Endometrium (tissue), 2 donors: ENCODE measurements at regions not wholly inside any gene's neighbourhood (a gene's known extent, or its start where the extent isn't known, plus 50 kb on each side); places are given as distances from the start of the nearest gene placed in this dataset.
"Not testable (repeated sequence)": the region's sequence is repeated elsewhere in the genome, so short reads cannot be mapped to it uniquely, and the experiment has no call there.

Experiments used
- FAIRE-seq: peaks from 2 replicates; lab custom pipeline; 2012; peaks lifted over from hg19 to GRCh38; lab: Jason Lieb, UNC
- donor health status: control.
- donor health status: control.

DNA sequence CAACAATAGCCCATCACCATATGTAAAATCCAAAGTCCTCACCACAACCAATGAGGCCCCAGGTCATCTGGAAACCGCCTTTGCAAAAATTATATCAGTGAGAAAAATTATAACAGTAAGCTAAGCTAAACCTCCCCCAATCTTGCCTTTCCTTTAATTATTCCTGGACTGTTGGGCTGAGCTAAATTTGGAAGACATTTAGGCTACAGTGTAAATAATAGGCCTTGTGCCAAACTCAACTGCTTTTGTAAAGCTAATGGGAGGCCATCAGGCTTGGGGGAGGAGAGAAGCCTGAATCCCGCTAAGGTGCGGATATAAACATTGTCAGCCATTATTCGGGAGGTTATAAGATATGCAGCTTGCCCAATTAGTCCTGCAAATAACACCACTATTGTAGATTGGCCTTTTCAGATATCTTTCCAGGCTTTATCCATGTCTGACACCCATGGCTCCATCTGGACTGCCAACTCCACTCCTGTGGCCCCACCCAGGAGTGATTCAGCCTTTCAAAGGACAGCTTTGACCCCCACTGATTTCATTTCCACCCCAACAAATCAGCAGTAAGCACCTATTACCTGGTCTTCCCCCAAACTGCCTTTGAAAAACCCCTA is 53.0 kb upstream of the CA12 start:
- FAIRE-seq: no peak

- FAIRE-seq: no peak
These were observed 53.7 kb upstream of the CA12 start for GRCh38 chr15:63435204-63435820.

- no peak for FAIRE-seq
These were observed 54.7 kb upstream of the CA12 start for GRCh38 chr15:63436341-63436740.

DNA sequence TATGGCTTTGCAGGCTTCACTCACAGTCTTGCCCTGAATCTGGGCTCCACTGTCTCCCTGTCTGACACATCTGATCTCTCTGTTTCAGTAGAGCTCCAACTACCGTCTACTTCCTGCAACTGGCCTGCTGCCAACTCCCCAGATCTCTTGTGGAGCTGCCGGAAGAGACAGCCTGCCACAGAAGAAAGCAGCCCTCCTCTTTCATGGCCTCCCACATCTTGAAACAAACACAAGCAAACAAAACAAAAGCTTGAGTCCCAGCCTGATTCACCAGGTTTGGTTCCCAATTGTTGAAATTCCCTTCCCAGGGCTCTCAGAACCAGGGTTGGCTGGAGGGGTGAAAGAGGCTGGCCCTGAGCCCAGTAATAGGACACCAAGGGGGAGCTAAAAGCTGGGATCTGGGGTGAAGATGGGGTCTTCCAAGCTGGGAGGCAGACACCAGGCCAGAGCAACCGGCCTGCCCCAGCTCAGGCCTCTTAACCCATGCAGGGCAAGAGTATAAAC is 55.3 kb upstream of the CA12 start:
- FAIRE-seq: peak; percentile 73

- no peak for FAIRE-seq
These were observed 58.1 kb upstream of the CA12 start for GRCh38 chr15:63439536-63440264.

GRCh38 chr15:63440265-63440648 is 58.6 kb upstream of the CA12 start:
- no peak for FAIRE-seq

- no peak for FAIRE-seq
These were observed 59.1 kb upstream of the CA12 start for GRCh38 chr15:63440756-63441155.

GRCh38 chr15:63441266-63441665 is 59.6 kb upstream of the CA12 start:
- no peak for FAIRE-seq

DNA sequence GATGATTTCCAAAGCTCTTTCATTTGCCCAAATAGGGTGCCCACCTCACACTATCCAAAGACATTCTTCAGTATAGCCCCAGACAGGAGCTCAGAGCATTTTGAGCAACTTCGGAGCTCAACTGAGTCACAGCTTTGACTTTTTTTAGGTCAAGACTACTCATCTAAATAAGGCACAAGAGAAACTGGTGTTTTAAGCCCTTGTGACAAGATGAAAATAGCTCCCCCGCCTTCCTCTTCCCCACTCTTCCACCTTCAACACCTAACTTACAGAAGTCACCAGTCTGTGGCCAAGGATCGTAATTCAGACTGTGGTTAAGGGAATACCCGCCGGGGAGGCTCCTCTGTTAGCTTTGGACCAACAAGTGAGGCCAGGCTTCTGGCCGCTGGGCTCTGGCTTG is 60.4 kb upstream of the CA12 start:
- FAIRE-seq: no peak

GRCh38 chr15:63444611-63445010 is 59.8 kb upstream of the USP3 start:
- FAIRE-seq: no peak

DNA sequence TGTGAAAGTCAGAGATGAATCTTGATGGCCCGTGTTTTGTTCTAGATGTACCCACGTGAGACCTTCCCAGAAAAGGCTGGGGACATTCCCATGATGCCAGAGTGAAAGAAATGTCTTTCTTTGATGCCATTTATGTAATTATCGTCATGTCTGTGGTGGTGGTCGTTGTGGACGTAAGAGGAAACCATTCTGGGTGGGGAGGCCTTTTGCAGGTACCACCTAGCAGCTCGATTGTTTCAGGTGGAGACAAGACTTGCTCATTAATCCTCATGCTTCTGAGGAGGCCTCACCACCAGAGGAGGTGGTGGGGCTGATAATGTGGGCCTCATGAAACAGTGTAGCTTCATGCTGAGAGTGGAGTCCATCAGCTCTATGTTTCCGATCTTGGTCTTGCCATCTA is 58.1 kb upstream of the USP3 start:
- FAIRE-seq: no peak

DNA sequence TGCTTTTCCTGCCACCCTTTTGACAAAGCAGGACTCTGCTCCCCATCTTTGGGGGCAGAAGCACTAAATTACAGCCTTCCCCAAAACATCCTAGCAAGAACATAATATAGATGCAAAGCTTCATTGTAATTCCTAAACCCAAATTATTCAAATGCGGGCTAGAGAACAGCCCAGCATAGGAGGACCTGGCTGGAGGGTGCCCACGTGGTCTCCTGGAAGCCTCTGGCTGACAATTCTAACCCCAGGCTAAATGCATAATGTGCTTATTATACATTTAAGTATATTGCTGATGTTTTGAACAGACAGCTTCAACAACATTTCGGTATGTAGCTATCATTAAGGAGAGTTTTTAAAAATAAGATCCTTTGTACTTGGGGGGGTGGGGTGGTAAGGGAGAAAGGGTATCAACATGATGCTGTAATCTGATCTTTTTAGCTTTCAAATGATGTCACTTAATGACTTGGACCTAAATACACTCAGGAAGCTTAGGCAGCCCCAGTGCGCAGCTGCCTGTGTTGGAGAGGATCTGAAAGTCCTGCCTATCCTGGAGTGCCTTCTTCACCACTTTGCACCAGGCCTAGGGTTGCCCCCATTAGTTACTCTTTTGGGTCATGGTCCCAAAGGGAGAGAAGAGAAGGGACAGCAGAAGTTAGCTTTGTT is 57.2 kb upstream of the USP3 start:
- FAIRE-seq: no peak

DNA sequence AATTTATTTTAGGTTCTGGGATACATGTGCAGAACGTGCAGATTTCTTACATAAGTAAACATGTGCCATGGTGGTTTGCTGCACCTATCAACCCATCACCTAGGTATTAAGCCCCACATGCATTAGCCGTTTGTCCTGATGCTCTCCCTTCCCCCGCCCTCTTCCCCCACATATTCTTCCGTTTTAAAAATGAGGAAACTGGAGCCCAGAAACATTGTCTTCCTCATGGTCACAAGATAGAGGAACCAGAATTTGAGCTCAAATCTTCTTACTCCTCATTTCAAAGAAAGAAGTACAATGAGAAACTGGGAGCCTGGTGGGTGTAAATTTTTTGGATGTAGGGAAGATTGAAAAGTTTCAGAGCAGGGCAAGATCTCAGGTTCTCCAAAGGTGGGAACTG is 56.1 kb upstream of the USP3 start:
- no peak for FAIRE-seq

- not testable (repeated sequence) for FAIRE-seq
These were observed 55.4 kb upstream of the USP3 start for GRCh38 chr15:63448872-63449555.

GRCh38 chr15:63449731-63450130 is 54.7 kb upstream of the USP3 start:
- FAIRE-seq: no peak

GRCh38 chr15:63450884-63451225 is 53.5 kb upstream of the USP3 start:
- no peak for FAIRE-seq

- FAIRE-seq: no peak
These were observed 52.6 kb upstream of the USP3 start for GRCh38 chr15:63451671-63452315.

- no peak for FAIRE-seq
These were observed 51.7 kb upstream of the USP3 start for GRCh38 chr15:63452552-63453136.

DNA sequence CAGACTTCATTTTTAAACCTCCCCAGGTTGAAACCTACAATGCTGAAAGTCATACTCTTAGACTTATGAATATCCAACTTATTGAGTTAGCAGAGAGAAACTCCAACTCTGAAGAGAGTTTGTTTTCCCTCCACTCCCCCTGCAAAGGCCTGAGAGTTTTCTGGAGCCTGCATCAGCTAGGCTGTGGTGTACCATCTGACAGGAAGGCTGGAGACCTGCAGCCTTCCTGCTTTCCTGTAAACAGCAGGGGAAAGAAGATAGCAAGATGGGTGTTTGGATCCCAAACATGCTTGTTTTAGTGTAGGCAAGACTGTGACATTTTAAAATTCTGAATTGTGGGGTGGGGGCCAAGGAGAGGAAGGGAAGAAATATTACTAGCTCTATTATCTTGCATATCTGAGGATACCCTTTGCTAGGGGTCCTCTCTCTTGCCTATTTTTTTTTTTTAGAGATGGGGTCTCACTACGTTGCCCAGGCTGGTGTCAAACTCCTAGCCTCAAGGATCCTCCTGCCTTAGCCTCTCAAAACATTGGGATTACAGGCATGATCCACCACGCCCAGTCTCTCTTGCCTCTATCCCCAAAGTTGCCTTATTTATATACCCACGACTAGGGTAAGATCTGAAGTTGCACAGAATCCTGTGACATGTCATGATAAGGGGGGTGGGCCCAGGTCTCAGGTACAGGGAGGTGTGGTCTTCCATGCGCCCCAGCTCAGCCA is 51.0 kb upstream of the USP3 start:
- no peak for FAIRE-seq

- FAIRE-seq: no peak
These were observed 49.7 kb upstream of the USP3 start for GRCh38 chr15:63454503-63455211.
